ENCODE measurements at regions not wholly inside any gene's neighbourhood (a gene's known extent, or its start where the extent isn't known, plus 50 kb on each side); places are given as distances from the start of the nearest gene placed in this dataset.

DNA sequence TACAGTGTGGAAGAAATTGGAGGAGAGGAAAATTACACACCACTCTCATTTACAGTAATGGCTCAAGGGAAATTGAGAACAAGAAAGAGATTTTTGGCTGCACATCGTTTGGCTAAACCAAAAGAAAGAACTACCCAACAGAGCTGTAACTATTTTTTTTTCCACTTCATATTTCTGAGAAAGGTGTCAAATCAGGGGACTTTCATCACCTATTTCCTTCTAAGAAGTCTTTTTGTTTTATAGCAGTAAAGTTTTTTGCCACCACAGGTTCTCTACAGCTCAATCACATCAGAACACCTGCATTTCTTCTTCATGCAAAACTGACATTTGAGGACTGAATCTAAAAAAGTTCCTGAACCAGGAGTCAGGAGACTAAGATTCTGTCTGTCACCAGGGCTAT, 57.5 kb upstream of the TNIP3 start:
- TF ChIP-seq, protein P1, sequence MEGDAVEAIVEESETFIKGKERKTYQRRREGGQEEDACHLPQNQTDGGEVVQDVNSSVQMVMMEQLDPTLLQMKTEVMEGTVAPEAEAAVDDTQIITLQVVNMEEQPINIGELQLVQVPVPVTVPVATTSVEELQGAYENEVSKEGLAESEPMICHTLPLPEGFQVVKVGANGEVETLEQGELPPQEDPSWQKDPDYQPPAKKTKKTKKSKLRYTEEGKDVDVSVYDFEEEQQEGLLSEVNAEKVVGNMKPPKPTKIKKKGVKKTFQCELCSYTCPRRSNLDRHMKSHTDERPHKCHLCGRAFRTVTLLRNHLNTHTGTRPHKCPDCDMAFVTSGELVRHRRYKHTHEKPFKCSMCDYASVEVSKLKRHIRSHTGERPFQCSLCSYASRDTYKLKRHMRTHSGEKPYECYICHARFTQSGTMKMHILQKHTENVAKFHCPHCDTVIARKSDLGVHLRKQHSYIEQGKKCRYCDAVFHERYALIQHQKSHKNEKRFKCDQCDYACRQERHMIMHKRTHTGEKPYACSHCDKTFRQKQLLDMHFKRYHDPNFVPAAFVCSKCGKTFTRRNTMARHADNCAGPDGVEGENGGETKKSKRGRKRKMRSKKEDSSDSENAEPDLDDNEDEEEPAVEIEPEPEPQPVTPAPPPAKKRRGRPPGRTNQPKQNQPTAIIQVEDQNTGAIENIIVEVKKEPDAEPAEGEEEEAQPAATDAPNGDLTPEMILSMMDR (IDR thresholded peaks at IDR 0.05; ENCODE audit: insufficient read depth, low read depth, low read length), result no peak
- TF ChIP-seq EZH2 (IDR thresholded peaks at IDR 0.05; ENCODE audit: insufficient read depth, low read length), result no peak
